C4-2B (cell line): ENCODE measurements at regions not wholly inside any gene's neighbourhood (a gene's known extent, or its start where the extent isn't known, plus 50 kb on each side); places are given as distances from the start of the nearest gene placed in this dataset.

Experiments used
- H3K27ac ChIP-seq: fragments of 450-650 bp; 2 replicates; pipeline ENCODE4 v1.5.1; 2017
- CTCF ChIP-seq: fragments of 450-650 bp; conservative IDR thresholded peaks from 2 replicates; pipeline ENCODE4 v1.5.1; 2017; ENCODE audit warnings: mild to moderate bottlenecking
- ZFX ChIP-seq: fragments of 450-650 bp; IDR thresholded peaks from 2 replicates; pipeline ENCODE4 v1.6.1; 2017

GRCh38 chr7:34269084-34269483, 363.7 kb downstream of the BMPER start:
- TF ChIP-seq CTCF (no peak), ZFX (no peak)
- H3K27ac ChIP-seq = no peak overlapping the region

DNA sequence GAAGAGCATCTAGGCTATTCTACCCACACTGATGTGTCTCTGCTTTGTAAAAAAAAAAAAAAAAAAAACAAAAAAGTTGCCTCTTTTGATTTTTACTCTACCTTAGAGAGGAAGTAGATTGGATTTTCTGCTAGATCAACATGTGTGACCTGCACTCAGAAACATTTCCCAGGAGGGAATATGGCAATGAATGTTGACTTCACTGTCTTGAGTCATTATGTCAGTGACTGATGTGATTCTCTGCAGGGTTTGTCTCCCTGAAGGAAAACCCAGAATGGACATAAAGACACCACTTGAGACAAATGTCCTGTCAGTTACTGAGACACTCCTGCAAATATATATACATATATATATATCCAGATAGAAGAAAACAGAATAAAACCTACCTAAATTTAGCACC, 370.3 kb downstream of the BMPER start:
- TF ChIP-seq ZFX (no peak), CTCF (no peak)
- H3K27ac ChIP-seq = no peak overlapping the region

DNA sequence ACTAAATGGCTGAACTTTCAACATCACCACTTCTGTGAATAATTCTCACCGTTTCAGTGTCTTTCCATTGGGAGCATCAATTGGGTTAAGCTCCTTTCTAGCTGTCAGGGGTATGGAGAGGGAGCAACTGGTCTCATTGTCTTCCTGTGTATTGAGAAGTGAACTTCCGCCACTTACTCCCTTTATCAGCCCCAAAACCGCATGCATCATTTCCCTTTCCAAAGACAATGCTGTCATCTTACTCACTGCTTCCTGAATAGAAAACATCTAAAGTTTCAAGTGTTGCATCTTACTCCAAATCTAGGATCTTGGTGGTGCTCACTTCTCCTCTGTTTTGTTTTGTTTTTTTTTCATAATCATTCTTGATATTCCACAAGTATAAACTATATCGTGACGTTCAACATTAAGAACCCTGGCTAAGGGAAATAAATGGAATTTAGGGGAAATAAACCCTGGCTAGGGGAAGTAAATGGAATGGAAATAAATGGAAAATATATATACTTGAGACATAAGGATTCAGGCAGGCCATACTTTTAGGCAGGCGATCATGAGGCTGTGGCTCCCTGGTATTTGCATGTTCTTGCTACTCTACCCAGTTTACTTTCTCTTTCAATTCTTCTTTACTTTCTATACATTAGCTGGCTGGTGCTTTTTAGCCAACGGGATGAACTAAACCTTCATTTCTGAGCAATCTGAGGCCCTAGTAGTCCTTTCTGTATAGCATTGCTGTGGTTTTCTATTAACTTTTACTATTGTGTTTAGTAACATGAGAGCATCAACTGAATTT, 371.9 kb downstream of the BMPER start:
- no peak overlapping the region for H3K27ac ChIP-seq
- TF ChIP-seq ZFX (no peak), CTCF (no peak)

- no peak for TF ChIP-seq CTCF
- no peak for TF ChIP-seq ZFX
- no peak overlapping the region for H3K27ac ChIP-seq
These were observed 372.5 kb downstream of the BMPER start for GRCh38 chr7:34277803-34278199.

GRCh38 chr7:34281260-34281659, 375.9 kb downstream of the BMPER start:
- no peak overlapping the region for H3K27ac ChIP-seq
- TF ChIP-seq ZFX (no peak), CTCF (peak; percentile 67)

GRCh38 chr7:34282271-34282670, 375.7 kb upstream of the NPSR1 start:
- no peak overlapping the region for H3K27ac ChIP-seq

GRCh38 chr7:34296663-34297062, 361.4 kb upstream of the NPSR1 start:
- no peak overlapping the region for H3K27ac ChIP-seq
- TF ChIP-seq ZFX (no peak), CTCF (no peak)

More at GRCh38 chr7:34282271-34282670, 375.7 kb upstream of the NPSR1 start:
- TF ChIP-seq ZFX (no peak), CTCF (no peak)
